ENCODE measurements at regions not wholly inside any gene's neighbourhood (a gene's known extent, or its start where the extent isn't known, plus 50 kb on each side); places are given as distances from the start of the nearest gene placed in this dataset.

DNA sequence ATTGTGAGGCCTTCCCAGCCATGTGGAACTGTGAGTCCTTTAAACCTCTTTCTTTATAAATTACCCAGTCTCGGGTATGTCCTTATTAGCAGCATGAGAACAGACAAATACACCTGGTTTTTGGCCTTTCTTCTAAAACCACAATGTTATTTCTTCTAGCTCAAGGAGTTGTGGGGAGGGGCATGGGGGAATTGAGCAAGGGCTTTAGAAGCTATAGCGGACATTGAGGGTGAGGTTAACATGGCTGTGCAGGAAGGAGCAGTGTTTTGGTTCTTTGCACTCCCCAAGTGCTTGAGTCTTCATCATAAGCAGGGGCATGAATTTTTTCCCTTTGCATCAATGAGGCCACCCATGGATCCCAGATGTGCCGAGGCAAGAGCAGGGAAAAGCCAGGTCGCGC, 86.8 kb downstream of the SPRING1 start:
- intact Hi-C loops (cut with micrococcal nuclease) = no loop called here
- Histone ChIP-seq H3K4me1 (ENCODE audit: control insufficient read depth in 1 of 2, insufficient read depth in 2 of 2, low read length in 2 of 2) (peaks cover 7 to 9% of the 10 kb centered on the region in 2 donors), H3K79me2 (ENCODE audit: insufficient read depth, low read length) (no peaks in the 10 kb centered on the region), H3K27me3 (ENCODE audit: control insufficient read depth in 2 of 2, insufficient read depth in 2 of 2, low read length in 2 of 2) (no peaks in the 10 kb centered on the region), H2AFZ (ENCODE audit: insufficient read depth, low read depth, low read length, poor library complexity, severe bottlenecking) (no peak overlapping the region), H3K36me3 (replicated peaks in 1 of 2; ENCODE audit: control insufficient read depth in 1 of 2, insufficient read depth in 2 of 2, low read length in 2 of 2) (no peaks in the 10 kb centered on the region), H4K20me1 (ENCODE audit: insufficient read depth, low read length) (no peaks in the 10 kb centered on the region), H3K4me3 (replicated peaks in 1 of 3; ENCODE audit: low read depth in 2 of 3, low read length in 3 of 3) (no peak overlapping the region), H3K27ac (ENCODE audit: low read depth in 1 of 2, low read length in 2 of 2) (no peak overlapping the region), H3K4me2 (replicated peaks; ENCODE audit: extremely low read depth, low read length, poor library complexity, severe bottlenecking) (no peak overlapping the region), H3K9ac (ENCODE audit: insufficient read depth, low read length, poor library complexity, severe bottlenecking) (no peak overlapping the region), H3K9me3 (replicated peaks in 1 of 2; ENCODE audit: control insufficient read depth in 1 of 2, insufficient read depth in 1 of 2, low read length in 2 of 2) (peaks cover 23 to 25% of the 10 kb centered on the region in 2 donors)
- 100% methylated on average over 3 of the region's 5 CpGs for WGBS (ENCODE audit: insufficient coverage)
- DNase-seq = no peak
- Mint-ChIP-seq H3K27ac (no peak overlapping the region), H3K27me3 (ENCODE audit: low read depth in 3 of 3) (peaks cover 0 to 4% (median 1%) of the 10 kb centered on the region in 3 donors), H3K4me1 (peaks cover 10% of the 10 kb centered on the region), H3K36me3 (peaks cover 0 to 3% of the 10 kb centered on the region in 2 donors), H3K4me3 (no peak overlapping the region), H3K9me3 (peaks cover 15 to 32% (median 26%) of the 10 kb centered on the region in 7 donors)
- TF ChIP-seq, protein P1, sequence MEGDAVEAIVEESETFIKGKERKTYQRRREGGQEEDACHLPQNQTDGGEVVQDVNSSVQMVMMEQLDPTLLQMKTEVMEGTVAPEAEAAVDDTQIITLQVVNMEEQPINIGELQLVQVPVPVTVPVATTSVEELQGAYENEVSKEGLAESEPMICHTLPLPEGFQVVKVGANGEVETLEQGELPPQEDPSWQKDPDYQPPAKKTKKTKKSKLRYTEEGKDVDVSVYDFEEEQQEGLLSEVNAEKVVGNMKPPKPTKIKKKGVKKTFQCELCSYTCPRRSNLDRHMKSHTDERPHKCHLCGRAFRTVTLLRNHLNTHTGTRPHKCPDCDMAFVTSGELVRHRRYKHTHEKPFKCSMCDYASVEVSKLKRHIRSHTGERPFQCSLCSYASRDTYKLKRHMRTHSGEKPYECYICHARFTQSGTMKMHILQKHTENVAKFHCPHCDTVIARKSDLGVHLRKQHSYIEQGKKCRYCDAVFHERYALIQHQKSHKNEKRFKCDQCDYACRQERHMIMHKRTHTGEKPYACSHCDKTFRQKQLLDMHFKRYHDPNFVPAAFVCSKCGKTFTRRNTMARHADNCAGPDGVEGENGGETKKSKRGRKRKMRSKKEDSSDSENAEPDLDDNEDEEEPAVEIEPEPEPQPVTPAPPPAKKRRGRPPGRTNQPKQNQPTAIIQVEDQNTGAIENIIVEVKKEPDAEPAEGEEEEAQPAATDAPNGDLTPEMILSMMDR (IDR thresholded peaks at IDR 0.05) = no peak

DNA sequence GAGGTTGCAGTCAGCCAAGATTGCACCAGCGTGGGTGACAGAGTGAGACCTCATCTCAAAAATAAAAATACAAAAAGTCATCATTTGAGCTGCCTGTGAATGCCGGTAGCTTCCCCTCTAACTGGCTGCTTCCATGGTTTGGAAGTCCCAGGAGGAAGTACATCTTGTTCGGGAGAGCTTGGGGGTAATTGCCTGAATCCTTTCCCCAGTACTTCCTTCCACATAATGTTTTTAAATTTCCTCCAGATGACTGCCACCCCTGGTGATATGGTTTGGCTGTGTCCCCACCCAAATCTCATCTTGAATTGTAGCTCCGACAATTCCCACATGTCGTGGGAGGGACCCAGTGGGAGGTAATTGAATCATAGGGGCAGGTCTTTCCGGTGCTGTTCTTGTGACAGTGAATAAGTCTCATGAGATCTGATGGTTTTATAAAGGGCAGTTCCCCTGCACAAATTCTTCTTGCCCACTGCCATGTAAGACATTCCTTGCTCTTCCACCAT, 87.2 kb downstream of the SPRING1 start:
- H3K27ac ChIP-seq (ENCODE audit: low read depth in 1 of 2, low read length in 2 of 2) = no peak overlapping the region
- H3K79me2 ChIP-seq (ENCODE audit: insufficient read depth, low read length) = no peaks in the 10 kb centered on the region
- H3K4me1 ChIP-seq (ENCODE audit: control insufficient read depth in 1 of 2, insufficient read depth in 2 of 2, low read length in 2 of 2) = peaks cover 7 to 9% of the 10 kb centered on the region in 2 donors
- H3K36me3 ChIP-seq (replicated peaks in 1 of 2; ENCODE audit: control insufficient read depth in 1 of 2, insufficient read depth in 2 of 2, low read length in 2 of 2) = no peaks in the 10 kb centered on the region
- Mint-ChIP-seq H3K4me3 (no peak overlapping the region), H3K27ac (no peak overlapping the region), H3K4me1 (peaks cover 10% of the 10 kb centered on the region), H3K9me3 (peaks cover 15 to 32% (median 26%) of the 10 kb centered on the region in 7 donors), H3K27me3 (ENCODE audit: low read depth in 3 of 3) (peaks cover 0 to 4% (median 1%) of the 10 kb centered on the region in 3 donors), H3K36me3 (peaks cover 0 to 3% of the 10 kb centered on the region in 2 donors)
- intact Hi-C loops (cut with micrococcal nuclease) = no loop called here
- DNase-seq = no peak
- TF ChIP-seq, protein P1 (IDR thresholded peaks at IDR 0.05) = no peak
- H3K4me3 ChIP-seq (replicated peaks in 1 of 3; ENCODE audit: low read depth in 2 of 3, low read length in 3 of 3) = no peak overlapping the region
- H4K20me1 ChIP-seq (ENCODE audit: insufficient read depth, low read length) = no peaks in the 10 kb centered on the region
- H3K27me3 ChIP-seq (ENCODE audit: control insufficient read depth in 2 of 2, insufficient read depth in 2 of 2, low read length in 2 of 2) = no peaks in the 10 kb centered on the region
- no CpG with 5 or more reads among the region's 6 CpGs for WGBS (ENCODE audit: insufficient coverage)
- no peak overlapping the region for H3K9ac ChIP-seq (ENCODE audit: insufficient read depth, low read length, poor library complexity, severe bottlenecking)
- no peak overlapping the region for H3K4me2 ChIP-seq (replicated peaks; ENCODE audit: extremely low read depth, low read length, poor library complexity, severe bottlenecking)
- H3K9me3 ChIP-seq (replicated peaks in 1 of 2; ENCODE audit: control insufficient read depth in 1 of 2, insufficient read depth in 1 of 2, low read length in 2 of 2) = peaks cover 23 to 25% of the 10 kb centered on the region in 2 donors
- H2AFZ ChIP-seq (ENCODE audit: insufficient read depth, low read depth, low read length, poor library complexity, severe bottlenecking) = no peak overlapping the region

Data from CD14-positive monocyte (primary cell).